ENCODE measurements at regions not wholly inside any gene's neighbourhood (a gene's known extent, or its start where the extent isn't known, plus 50 kb on each side); places are given as distances from the start of the nearest gene placed in this dataset.

GRCh38 chrX:124954402-124954801 lies 365.3 kb upstream of the TEX13C start:
- intact Hi-C loops (cut with DNase I) = no loop called here
- DNase-seq = no peak
- Histone ChIP-seq H3K36me3 (replicated peaks in 1 of 2) (no peaks in the 10 kb centered on the region), H3K4me3 (no peak overlapping the region), H3K27ac (no peak overlapping the region), H3K9me3 (replicated peaks in 1 of 3) (no peaks in the 10 kb centered on the region), H3K27me3 (no peaks in the 10 kb centered on the region), H3K4me1 (replicated peaks in 1 of 2) (no peaks in the 10 kb centered on the region)
- TF ChIP-seq POLR2A (IDR thresholded peaks at IDR 0.05) = no peak
- TF ChIP-seq CTCF (IDR thresholded peaks at IDR 0.05) = no peak

- H3K27me3 ChIP-seq = no peaks in the 10 kb centered on the region
- no peaks in the 10 kb centered on the region for H3K9me3 ChIP-seq (replicated peaks in 1 of 3)
- intact Hi-C loops (cut with DNase I) = no loop called here
- no peak overlapping the region for H3K4me3 ChIP-seq
- DNase-seq = no peak
- 43 to 64% (median 57%) methylated on average over 2 of the region's 2 CpGs for WGBS, 4 donors
- H3K4me1 ChIP-seq (replicated peaks in 1 of 2) = no peaks in the 10 kb centered on the region
- no peak for TF ChIP-seq POLR2A (IDR thresholded peaks at IDR 0.05)
- no peak overlapping the region for H3K27ac ChIP-seq
- H3K36me3 ChIP-seq (replicated peaks in 1 of 2) = no peaks in the 10 kb centered on the region
Observed at GRCh38 chrX:124960454-124960853, 359.2 kb upstream of the TEX13C start.

- TF ChIP-seq POLR2A (IDR thresholded peaks at IDR 0.05) = no peak
- no peak for TF ChIP-seq CTCF (IDR thresholded peaks at IDR 0.05)
- WGBS, 4 donors = 31 to 42% (median 33%) methylated on average over 2 of the region's 2 CpGs
- H3K4me1 ChIP-seq (replicated peaks in 1 of 2) = no peaks in the 10 kb centered on the region
Observed at GRCh38 chrX:124963717-124964116, 356.0 kb upstream of the TEX13C start, which contains the start of gene TENM1. Gene TENM1, minus strand, starts transcription at chrX:124963817.

GRCh38 chrX:124975456-124975855 lies 344.2 kb upstream of the TEX13C start:
- Histone ChIP-seq H3K27ac (no peak overlapping the region), H3K27me3 (no peaks in the 10 kb centered on the region), H3K9me3 (replicated peaks in 1 of 3) (no peaks in the 10 kb centered on the region), H3K4me1 (replicated peaks in 1 of 2) (no peaks in the 10 kb centered on the region), H3K4me3 (no peak overlapping the region), H3K36me3 (replicated peaks in 1 of 2) (no peaks in the 10 kb centered on the region)
- intact Hi-C loops (cut with DNase I) = no loop called here
- DNase-seq = no peak
- 77 to 83% (median 79%) methylated on average over 3 of the region's 3 CpGs for WGBS, 4 donors
- TF ChIP-seq CTCF (IDR thresholded peaks at IDR 0.05) (no peak), POLR2A (IDR thresholded peaks at IDR 0.05) (no peak)

More at GRCh38 chrX:124963717-124964116, 356.0 kb upstream of the TEX13C start, which contains the start of gene TENM1:
- DNase-seq = no peak
- Histone ChIP-seq H3K36me3 (replicated peaks in 1 of 2) (no peaks in the 10 kb centered on the region), H3K4me3 (no peak within 1 kb of the TSS), H3K27me3 (no peaks in the 10 kb centered on the region), H3K9me3 (replicated peaks in 1 of 3) (no peaks in the 10 kb centered on the region), H3K27ac (no peak within 1 kb of the TSS)
- intact Hi-C loops (cut with DNase I) = no loop called here

GRCh38 chrX:124981420-124981819 lies 338.3 kb upstream of the TEX13C start:
- intact Hi-C loops (cut with DNase I) = no loop called here
- Histone ChIP-seq H3K36me3 (replicated peaks in 1 of 2) (no peaks in the 10 kb centered on the region), H3K27ac (no peak overlapping the region), H3K27me3 (peaks cover 5% of the 10 kb centered on the region), H3K9me3 (replicated peaks in 1 of 3) (no peaks in the 10 kb centered on the region), H3K4me3 (no peak overlapping the region), H3K4me1 (replicated peaks in 1 of 2) (no peaks in the 10 kb centered on the region)
- WGBS, 4 donors = 65 to 86% (median 73%) methylated on average over 1 of the region's 1 CpG
- TF ChIP-seq CTCF (IDR thresholded peaks at IDR 0.05) (no peak), POLR2A (IDR thresholded peaks at IDR 0.05) (no peak)
- DNase-seq = no peak

All from adrenal gland (tissue), 9 donors.